Upper lobe of left lung (tissue), 6 donors: ENCODE measurements at regions not wholly inside any gene's neighbourhood (a gene's known extent, or its start where the extent isn't known, plus 50 kb on each side); places are given as distances from the start of the nearest gene placed in this dataset.

Source experiments
- ATAC-seq, 2 donors: fragments of 200-7000 bp; cut with Tn5 transposase; one replicate each; pipeline ENCODE4 v1.9.1; 2022; ENCODE audit warnings: mild to moderate bottlenecking in 2 of 2, moderate library complexity in 2 of 2; ENCODE audit not compliant: low FRiP score in 2 of 2
- DNase-seq, 2 donors: peaks; one replicate each; pipeline ENCODE4 v3.0.0-alpha.2; 2019 to 2020
- H3K27ac ChIP-seq, 4 donors: fragments of 200-600 bp; sonication (generic); one replicate each; pipeline ENCODE4 v1.5.1; 2016 to 2019
- H3K27me3 ChIP-seq, 4 donors: fragments of 200-600 bp; sonication (generic); one replicate each; pipeline ENCODE4 v1.5.1; 2017 to 2019
- H3K36me3 ChIP-seq, 4 donors: fragments of 200-600 bp; sonication (generic); one replicate each; pipeline ENCODE4 v1.5.1; 2016 to 2019
- H3K4me1 ChIP-seq, 4 donors: fragments of 200-600 bp; sonication (generic); one replicate each; pipeline ENCODE4 v1.5.1; 2018 to 2019
- H3K4me3 ChIP-seq, 4 donors: fragments of 200-600 bp; sonication (generic); one replicate each; pipeline ENCODE4 v1.5.1; 2017 to 2019; ENCODE audit warnings: mild to moderate bottlenecking in 2 of 4, moderate library complexity in 1 of 4
- H3K9me3 ChIP-seq, 4 donors: fragments of 200-600 bp; sonication (generic); one replicate each; pipeline ENCODE4 v1.5.1; 2018 to 2019
- EP300 ChIP-seq, 4 donors: sonication (generic); formaldehyde crosslinking; IDR thresholded peaks; one replicate each; pipeline ENCODE4 v1.5.1; 2017; ENCODE audit warnings: antibody characterized with exemption in 4 of 4, control low read depth in 2 of 4
- POLR2A ChIP-seq, 4 donors: fragments of 450-650 bp; IDR thresholded peaks; one replicate each; pipeline ENCODE4 v1.5.1; 2016 to 2017; ENCODE audit warnings: antibody characterized with exemption in 4 of 4, mild to moderate bottlenecking in 2 of 4
- POLR2AphosphoS5 ChIP-seq, 2 donors: sonication (generic); formaldehyde crosslinking; IDR thresholded peaks; one replicate each; pipeline ENCODE4 v1.5.1; 2017; ENCODE audit warnings: antibody characterized with exemption in 2 of 2
- WGBS, 2 donors: methylation state at CpG; one replicate each; pipeline ENCODE4 v1.1.5; 2017 to 2018; 5-methylcytosine and 5-hydroxymethylcytosine counted together
- TF ChIP-seq, protein P1 (sequence below), 6 experiments: fragments of 450-650 bp in 4 of 6; fragments of 200-600 bp in 2 of 6; sonication (generic) in 2 of 6; IDR thresholded peaks; one replicate each; pipeline ENCODE4 v1.5.1; 2016 to 2019; ENCODE audit warnings: antibody characterized with exemption in 6 of 6
- donor health status: DM: no; HTN: no; CAD: no; lungs with moderate emphysema.
- donor health status: DM: no; HTN: yes; CAD: no; lungs with severe emphysema.

- no peak for DNase-seq
- WGBS, 2 donors = 81 to 91% methylated on average over 4 of the region's 4 CpGs
- H3K27me3 ChIP-seq = no peaks in the 10 kb centered on the region
- no peak overlapping the region for H3K4me3 ChIP-seq
- no peaks in the 10 kb centered on the region for H3K36me3 ChIP-seq
- TF ChIP-seq, protein P1, sequence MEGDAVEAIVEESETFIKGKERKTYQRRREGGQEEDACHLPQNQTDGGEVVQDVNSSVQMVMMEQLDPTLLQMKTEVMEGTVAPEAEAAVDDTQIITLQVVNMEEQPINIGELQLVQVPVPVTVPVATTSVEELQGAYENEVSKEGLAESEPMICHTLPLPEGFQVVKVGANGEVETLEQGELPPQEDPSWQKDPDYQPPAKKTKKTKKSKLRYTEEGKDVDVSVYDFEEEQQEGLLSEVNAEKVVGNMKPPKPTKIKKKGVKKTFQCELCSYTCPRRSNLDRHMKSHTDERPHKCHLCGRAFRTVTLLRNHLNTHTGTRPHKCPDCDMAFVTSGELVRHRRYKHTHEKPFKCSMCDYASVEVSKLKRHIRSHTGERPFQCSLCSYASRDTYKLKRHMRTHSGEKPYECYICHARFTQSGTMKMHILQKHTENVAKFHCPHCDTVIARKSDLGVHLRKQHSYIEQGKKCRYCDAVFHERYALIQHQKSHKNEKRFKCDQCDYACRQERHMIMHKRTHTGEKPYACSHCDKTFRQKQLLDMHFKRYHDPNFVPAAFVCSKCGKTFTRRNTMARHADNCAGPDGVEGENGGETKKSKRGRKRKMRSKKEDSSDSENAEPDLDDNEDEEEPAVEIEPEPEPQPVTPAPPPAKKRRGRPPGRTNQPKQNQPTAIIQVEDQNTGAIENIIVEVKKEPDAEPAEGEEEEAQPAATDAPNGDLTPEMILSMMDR (IDR thresholded peaks at IDR 0.05) = no peak
- TF ChIP-seq EP300 (IDR thresholded peaks at IDR 0.05) = no peak
- no peak for TF ChIP-seq POLR2AphosphoS5 (IDR thresholded peaks at IDR 0.05)
- TF ChIP-seq POLR2A (IDR thresholded peaks at IDR 0.05) = no peak
- H3K9me3 ChIP-seq = no peaks in the 10 kb centered on the region
- no peaks in the 10 kb centered on the region for H3K4me1 ChIP-seq
- no peak overlapping the region for H3K27ac ChIP-seq
- ATAC-seq = no peak
Measured at GRCh38 chr3:494190-494589, 297.6 kb downstream of the CHL1 start.

DNA sequence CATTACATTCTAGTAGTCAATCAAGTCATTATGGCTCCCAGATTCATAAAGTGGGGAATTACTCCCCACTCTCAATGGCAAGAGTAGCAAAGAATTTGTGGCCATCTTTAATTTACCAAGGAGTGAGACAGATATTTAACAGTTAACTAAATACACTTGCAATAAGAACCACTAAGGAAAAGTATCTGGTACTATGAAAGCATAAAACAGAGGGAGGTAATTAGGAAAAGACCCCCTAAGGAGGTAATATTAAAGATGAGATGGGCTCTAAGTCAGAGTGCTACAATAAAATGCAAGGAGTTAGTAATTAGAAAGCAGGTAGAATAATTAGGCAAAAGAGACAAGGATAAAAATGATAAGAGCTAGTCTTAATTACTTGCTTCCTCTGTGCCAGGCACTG, 301.9 kb downstream of the CHL1 start:
- ATAC-seq (no peak), DNase-seq (no peak)
- Histone ChIP-seq H3K9me3 (no peaks in the 10 kb centered on the region), H3K4me3 (no peak overlapping the region), H3K4me1 (no peaks in the 10 kb centered on the region), H3K27me3 (no peaks in the 10 kb centered on the region), H3K36me3 (no peaks in the 10 kb centered on the region), H3K27ac (no peak overlapping the region)
- TF ChIP-seq, protein P1 (IDR thresholded peaks at IDR 0.05) = no peak
- TF ChIP-seq EP300 (IDR thresholded peaks at IDR 0.05) (no peak), POLR2A (IDR thresholded peaks at IDR 0.05) (no peak), POLR2AphosphoS5 (IDR thresholded peaks at IDR 0.05) (no peak)

- ATAC-seq = no peak
- H3K9me3 ChIP-seq = no peaks in the 10 kb centered on the region
- TF ChIP-seq EP300 (IDR thresholded peaks at IDR 0.05) = no peak
Measured at GRCh38 chr3:499001-499761, 302.6 kb downstream of the CHL1 start.

GRCh38 chr3:502486-502885, 305.9 kb downstream of the CHL1 start:
- H3K27ac ChIP-seq = no peak overlapping the region
- DNase-seq (no peak), ATAC-seq (no peak)
- no peaks in the 10 kb centered on the region for H3K4me1 ChIP-seq
- TF ChIP-seq, protein P1 (IDR thresholded peaks at IDR 0.05) = no peak
- TF ChIP-seq POLR2AphosphoS5 (IDR thresholded peaks at IDR 0.05) = no peak
- no peak for TF ChIP-seq POLR2A (IDR thresholded peaks at IDR 0.05)
- TF ChIP-seq EP300 (IDR thresholded peaks at IDR 0.05) = no peak
- no peak overlapping the region for H3K4me3 ChIP-seq
- no peaks in the 10 kb centered on the region for H3K27me3 ChIP-seq
- WGBS, 2 donors = 59 to 60% methylated on average over 2 of the region's 2 CpGs
- H3K9me3 ChIP-seq = peaks cover 0 to 4% (median 2%) of the 10 kb centered on the region in 4 donors
- no peaks in the 10 kb centered on the region for H3K36me3 ChIP-seq

More at GRCh38 chr3:499001-499761, 302.6 kb downstream of the CHL1 start:
- H3K27me3 ChIP-seq = no peaks in the 10 kb centered on the region
- WGBS, 2 donors = 78 to 79% methylated on average over 11 of the region's 11 CpGs
- DNase-seq = no peak
- no peaks in the 10 kb centered on the region for H3K4me1 ChIP-seq
- no peak overlapping the region for H3K4me3 ChIP-seq
- no peaks in the 10 kb centered on the region for H3K36me3 ChIP-seq
- no peak overlapping the region for H3K27ac ChIP-seq

- Histone ChIP-seq H3K9me3 (no peaks in the 10 kb centered on the region), H3K36me3 (no peaks in the 10 kb centered on the region), H3K27ac (no peak overlapping the region), H3K4me1 (no peaks in the 10 kb centered on the region), H3K4me3 (no peak overlapping the region), H3K27me3 (no peaks in the 10 kb centered on the region)
- 44 to 50% methylated on average over 2 of the region's 2 CpGs for WGBS, 2 donors
- no peak for TF ChIP-seq EP300 (IDR thresholded peaks at IDR 0.05)
- TF ChIP-seq, protein P1 (IDR thresholded peaks at IDR 0.05) = no peak
- TF ChIP-seq POLR2AphosphoS5 (IDR thresholded peaks at IDR 0.05) = no peak
- TF ChIP-seq POLR2A (IDR thresholded peaks at IDR 0.05) = no peak
- no peak for DNase-seq
- no peak for ATAC-seq
Measured at GRCh38 chr3:513301-513700, 316.7 kb downstream of the CHL1 start.
